ENCODE measurements at regions not wholly inside any gene's neighbourhood (a gene's known extent, or its start where the extent isn't known, plus 50 kb on each side); places are given as distances from the start of the nearest gene placed in this dataset.
"Not testable (repeated sequence)": the region's sequence is repeated elsewhere in the genome, so short reads cannot be mapped to it uniquely, and the experiment has no call there.

- no peak for DNase-seq
Measured at GRCh38 chr9:13809401-13809800, 504.5 kb downstream of the NFIB start.

- DNase-seq = no peak
Measured at GRCh38 chr9:13807118-13807517, 506.8 kb downstream of the NFIB start.

DNA sequence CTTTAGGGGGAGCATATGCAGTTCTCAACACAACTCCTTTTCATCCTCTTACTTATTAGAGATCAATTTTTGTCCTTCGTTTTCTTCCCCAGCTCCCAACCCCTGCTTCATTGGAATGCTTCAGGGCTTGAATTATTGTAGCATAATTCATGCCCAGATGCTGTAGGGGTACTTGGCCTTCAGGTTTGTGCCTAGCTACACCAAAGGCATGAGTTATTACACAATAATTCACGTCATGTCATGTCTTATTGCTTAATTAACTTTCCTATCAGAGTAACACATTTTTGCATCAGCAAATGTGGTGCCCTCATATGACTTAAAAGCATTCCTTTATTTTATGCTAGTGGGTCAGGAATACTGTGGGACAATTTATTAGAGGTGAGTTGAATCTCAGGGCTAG, 507.2 kb downstream of the NFIB start:
- no peak for DNase-seq

- no peak for DNase-seq
Measured at GRCh38 chr9:13805546-13805945, 508.4 kb downstream of the NFIB start.

GRCh38 chr9:13804532-13804931, 509.4 kb downstream of the NFIB start:
- no peak for DNase-seq

- no peak for DNase-seq
Measured at GRCh38 chr9:13800776-13801175, 513.2 kb downstream of the NFIB start.

- not testable (repeated sequence) for DNase-seq
Measured at GRCh38 chr9:13797701-13798100, 516.2 kb downstream of the NFIB start.

GRCh38 chr9:13791816-13792215, 512.3 kb upstream of the MPDZ start:
- DNase-seq = no peak

DNA sequence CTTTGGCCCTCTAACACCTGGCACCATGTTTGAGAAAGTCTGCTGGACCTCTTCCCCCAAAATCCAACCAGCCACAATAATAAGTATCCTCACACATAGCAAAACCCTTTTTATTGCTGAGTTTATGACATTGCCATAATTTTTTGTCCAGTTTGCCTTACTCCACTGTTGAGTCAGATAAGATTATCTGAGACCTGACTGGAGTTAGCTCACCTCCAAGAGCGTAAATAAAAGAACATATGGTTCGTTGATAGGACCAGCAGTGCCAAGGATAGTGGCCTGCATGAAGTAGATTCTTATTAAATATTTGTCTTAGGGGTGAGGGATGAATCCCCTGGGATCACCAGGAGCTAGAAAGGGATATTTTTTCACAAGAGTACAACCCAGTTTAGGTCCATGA, 510.6 kb upstream of the MPDZ start:
- no peak for DNase-seq

- no peak for DNase-seq
Measured at GRCh38 chr9:13787234-13787833, 507.8 kb upstream of the MPDZ start.

DNA sequence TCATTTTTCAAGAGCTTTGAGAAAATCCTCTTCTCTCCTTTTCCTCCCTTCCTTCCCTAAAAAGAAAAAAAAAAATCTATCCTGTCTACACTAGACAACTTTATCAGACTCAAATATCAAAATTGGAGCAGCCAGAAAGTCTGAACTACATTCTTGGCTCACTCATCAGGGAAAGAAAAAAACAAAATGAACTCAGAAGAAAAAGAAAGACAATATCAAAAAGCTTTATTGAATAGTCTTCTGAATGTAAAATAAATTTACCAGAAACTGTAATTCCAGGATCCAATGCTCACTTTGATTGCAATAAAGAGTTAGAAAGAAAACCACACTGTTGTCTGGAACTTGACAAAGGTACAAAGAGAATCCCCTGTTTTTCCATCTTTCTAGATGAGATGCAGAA, 507.2 kb upstream of the MPDZ start:
- DNase-seq = no peak

DNA sequence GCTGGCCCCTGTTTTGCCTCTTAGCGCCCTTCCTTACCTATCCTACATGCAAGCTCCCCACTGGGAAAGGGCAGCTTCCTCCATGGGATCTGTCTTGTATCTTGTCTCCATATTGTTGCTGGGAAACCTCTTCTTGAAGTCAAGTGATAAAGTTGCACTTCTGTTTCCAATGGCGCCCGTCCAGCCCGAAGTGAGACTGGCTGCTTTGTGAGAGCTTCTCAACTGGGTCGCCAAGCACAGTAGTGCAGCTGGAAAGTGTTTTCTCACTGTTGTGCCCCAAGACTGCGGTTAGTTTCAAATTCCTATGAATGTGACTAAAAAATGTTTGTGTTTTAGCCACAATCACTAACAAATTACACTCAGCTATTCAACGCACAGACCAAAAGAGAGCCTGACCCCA, 506.6 kb upstream of the MPDZ start:
- DNase-seq = no peak

DNA sequence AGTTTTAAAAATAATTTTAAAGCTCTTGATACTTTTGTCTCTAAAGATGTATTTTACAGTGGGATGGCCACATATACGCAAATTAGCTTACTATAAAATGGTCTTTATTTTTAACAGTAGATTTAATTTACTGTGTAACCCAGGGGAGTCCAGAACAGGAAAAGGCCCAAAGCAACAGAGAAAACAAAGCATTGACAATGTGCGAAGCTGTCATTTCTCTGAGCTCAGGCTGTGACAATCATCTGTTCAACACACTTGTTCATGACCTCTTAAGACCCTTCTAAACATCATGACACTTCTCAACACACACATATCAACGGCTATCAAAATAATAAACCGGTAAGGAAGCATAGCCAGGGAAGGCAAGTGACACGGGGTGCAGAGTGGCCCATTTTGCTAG, 499.6 kb upstream of the MPDZ start:
- DNase-seq = no peak

- peak; percentile 26 for DNase-seq
Measured at GRCh38 chr9:13778631-13779030, 499.1 kb upstream of the MPDZ start.

DNA sequence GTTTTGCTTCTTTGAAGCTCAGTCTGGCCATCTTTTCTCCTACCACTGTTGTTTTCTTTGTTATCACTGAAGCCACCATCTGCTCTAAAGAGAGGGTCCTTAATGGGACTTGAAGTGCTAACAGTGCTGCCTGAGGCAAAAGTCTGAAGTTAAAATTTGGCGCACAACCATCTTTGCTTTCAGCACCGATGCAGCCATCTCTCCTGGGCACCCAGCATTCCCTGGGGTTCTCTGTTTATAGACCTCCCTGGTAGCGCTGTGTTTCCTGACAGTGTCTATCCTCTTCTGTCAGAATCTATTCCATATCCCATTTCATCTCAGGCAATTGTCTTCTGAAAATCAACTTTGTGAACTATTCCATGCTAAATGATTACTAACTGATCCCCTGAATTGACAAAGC, 491.5 kb upstream of the MPDZ start:
- DNase-seq = no peak

DNA sequence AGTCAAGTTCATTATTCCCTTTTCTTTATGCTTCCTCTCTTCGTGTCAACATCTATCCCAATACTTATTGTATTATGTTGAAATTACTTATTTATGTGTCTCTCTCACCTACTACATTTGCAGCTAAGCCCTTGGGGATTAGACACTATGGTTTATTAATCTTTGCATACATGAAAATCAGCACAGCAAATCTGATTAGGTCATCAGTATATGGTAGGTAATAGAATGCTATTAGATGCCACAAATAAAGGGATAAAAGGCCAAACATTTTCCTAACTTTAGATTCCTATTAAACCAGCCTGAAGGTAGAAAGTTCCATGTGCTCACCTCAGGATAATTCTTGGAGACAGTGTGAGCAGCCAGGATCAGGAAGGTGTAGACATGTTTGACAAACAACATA, 490.1 kb upstream of the MPDZ start:
- DNase-seq = no peak

DNA sequence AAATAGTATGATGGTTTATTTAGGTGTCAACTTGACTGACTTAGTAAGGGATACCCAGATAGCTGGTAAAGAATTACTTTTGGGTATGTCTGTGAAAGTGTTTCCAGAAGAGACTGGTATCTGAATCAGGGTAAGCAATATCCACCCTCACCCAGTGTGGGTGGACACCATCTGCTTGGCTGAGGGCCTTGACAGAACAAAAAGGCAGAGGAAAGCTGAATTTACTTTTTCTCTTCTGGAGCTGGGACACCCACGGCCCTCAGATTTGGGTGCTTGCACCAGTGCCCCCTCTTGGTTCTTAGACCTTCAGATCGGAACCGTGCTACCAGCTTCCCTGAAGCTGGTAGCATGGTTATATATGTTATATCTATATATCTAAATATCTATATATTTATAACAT, 489.5 kb upstream of the MPDZ start:
- no peak for DNase-seq

DNA sequence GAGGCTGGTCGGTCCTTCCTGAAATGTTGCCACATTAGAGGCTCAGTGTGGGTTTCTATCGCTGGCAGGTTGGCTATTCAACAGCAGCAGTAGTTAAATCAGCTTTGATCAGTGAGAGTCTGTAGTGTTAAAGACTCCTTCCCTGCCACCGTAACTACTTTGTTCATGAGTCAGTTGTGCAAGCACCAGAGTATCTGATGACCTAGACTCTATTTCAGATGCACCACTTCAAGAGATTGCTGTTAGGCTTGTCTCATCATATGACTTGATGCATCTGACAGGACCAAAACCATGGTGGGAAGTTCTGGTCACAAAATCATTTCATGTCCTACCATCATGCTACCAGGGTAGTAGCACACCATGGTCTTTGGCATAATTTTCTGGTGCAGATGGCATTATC, 482.7 kb upstream of the MPDZ start:
- no peak for DNase-seq

- DNase-seq = no peak
Measured at GRCh38 chr9:13759551-13759950, 480.1 kb upstream of the MPDZ start.

GRCh38 chr9:13758936-13759335, 479.4 kb upstream of the MPDZ start:
- no peak for DNase-seq

GRCh38 chr9:13756943-13757342, 477.5 kb upstream of the MPDZ start:
- DNase-seq = no peak

GRCh38 chr9:13755551-13755950, 476.1 kb upstream of the MPDZ start:
- DNase-seq = no peak

- no peak for DNase-seq
Measured at GRCh38 chr9:13750639-13751038, 471.1 kb upstream of the MPDZ start.

- no peak for DNase-seq
Measured at GRCh38 chr9:13750061-13750460, 470.6 kb upstream of the MPDZ start.

DNA sequence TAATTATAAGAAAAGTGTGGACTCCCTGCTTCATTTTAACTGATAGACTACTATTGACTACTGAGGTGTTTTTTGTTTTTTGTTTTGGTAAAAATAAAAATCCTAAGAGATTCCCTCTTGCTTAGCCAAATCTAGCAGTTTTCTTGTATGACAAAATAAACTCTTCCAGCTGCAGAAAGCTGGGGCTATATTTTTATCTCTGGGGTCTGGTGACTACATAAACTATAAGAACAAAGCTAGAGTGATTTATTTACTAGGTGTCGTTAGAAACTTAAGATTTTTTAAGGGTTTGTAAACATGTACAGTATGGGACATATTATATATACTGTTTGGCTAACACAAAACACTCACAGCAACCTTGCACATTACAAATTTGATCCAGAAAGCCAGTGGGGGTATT, 467.4 kb upstream of the MPDZ start:
- no peak for DNase-seq

Data from COR-L47 (cell line).